ENCODE measurements at regions not wholly inside any gene's neighbourhood (a gene's known extent, or its start where the extent isn't known, plus 50 kb on each side); places are given as distances from the start of the nearest gene placed in this dataset.

GRCh38 chr12:124162151-124163110 is 132.5 kb upstream of the RFLNA start:
- TF ChIP-seq POLR2A (IDR thresholded peaks at IDR 0.05) (no peak), EP300 (IDR thresholded peaks at IDR 0.05) (no peak)
- TF ChIP-seq, protein P1, sequence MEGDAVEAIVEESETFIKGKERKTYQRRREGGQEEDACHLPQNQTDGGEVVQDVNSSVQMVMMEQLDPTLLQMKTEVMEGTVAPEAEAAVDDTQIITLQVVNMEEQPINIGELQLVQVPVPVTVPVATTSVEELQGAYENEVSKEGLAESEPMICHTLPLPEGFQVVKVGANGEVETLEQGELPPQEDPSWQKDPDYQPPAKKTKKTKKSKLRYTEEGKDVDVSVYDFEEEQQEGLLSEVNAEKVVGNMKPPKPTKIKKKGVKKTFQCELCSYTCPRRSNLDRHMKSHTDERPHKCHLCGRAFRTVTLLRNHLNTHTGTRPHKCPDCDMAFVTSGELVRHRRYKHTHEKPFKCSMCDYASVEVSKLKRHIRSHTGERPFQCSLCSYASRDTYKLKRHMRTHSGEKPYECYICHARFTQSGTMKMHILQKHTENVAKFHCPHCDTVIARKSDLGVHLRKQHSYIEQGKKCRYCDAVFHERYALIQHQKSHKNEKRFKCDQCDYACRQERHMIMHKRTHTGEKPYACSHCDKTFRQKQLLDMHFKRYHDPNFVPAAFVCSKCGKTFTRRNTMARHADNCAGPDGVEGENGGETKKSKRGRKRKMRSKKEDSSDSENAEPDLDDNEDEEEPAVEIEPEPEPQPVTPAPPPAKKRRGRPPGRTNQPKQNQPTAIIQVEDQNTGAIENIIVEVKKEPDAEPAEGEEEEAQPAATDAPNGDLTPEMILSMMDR (IDR thresholded peaks at IDR 0.05) = no peak
- H3K27me3 ChIP-seq = no peaks in the 10 kb centered on the region
- peaks cover 0 to 23% (median 0%) of the 10 kb centered on the region in 4 donors for H3K4me1 ChIP-seq
- H3K4me3 ChIP-seq = no peak overlapping the region
- DNase-seq (ENCODE audit: low spot score in 2 of 2) = no peak
- no peaks in the 10 kb centered on the region for H3K9me3 ChIP-seq
- whole genome bisulfite sequencing, 2 donors = 87 to 90% methylated on average over 6 of the region's 6 CpGs
- H3K36me3 ChIP-seq = no peaks in the 10 kb centered on the region
- no peak overlapping the region for H3K27ac ChIP-seq

GRCh38 chr12:124165695-124166094 is 129.2 kb upstream of the RFLNA start:
- H3K27me3 ChIP-seq = no peaks in the 10 kb centered on the region
- peaks cover 0 to 10% (median 0%) of the 10 kb centered on the region in 4 donors for H3K4me1 ChIP-seq
- H3K27ac ChIP-seq = no peak overlapping the region
- no peak for DNase-seq (ENCODE audit: low spot score in 2 of 2)
- no peaks in the 10 kb centered on the region for H3K36me3 ChIP-seq
- 90 to 92% methylated on average over 2 of the region's 2 CpGs for WGBS, 2 donors
- H3K9me3 ChIP-seq = no peaks in the 10 kb centered on the region
- H3K4me3 ChIP-seq = no peak overlapping the region
- TF ChIP-seq EP300 (IDR thresholded peaks at IDR 0.05) = no peak
- TF ChIP-seq, protein P1 (IDR thresholded peaks at IDR 0.05) = no peak
- TF ChIP-seq POLR2A (IDR thresholded peaks at IDR 0.05) = no peak

DNA sequence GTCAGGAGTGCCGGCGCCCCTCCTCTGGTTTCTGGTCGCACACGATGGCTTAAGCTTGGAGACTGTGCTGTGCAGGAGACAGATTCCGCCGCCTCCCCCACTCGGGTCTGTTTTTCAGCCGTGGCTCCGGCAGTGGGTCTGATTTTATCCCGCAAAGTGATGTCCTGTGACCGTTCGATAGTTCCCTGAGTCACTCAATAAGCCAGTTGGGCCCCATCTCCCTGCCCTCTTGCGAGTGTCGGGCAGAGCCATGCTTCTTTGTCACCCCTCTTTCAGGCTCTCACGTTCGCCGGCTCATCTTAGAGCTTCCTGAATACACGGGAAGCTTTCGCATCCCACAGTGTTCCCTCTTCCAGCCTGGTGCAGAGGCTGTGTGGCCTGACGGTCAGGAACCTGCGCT is 127.8 kb upstream of the RFLNA start:
- no peaks in the 10 kb centered on the region for H3K27me3 ChIP-seq
- DNase-seq (ENCODE audit: low spot score in 2 of 2) = no peak
- H3K9me3 ChIP-seq = no peaks in the 10 kb centered on the region
- TF ChIP-seq POLR2A (IDR thresholded peaks at IDR 0.05) (no peak), EP300 (IDR thresholded peaks at IDR 0.05) (no peak)
- TF ChIP-seq, protein P1 (IDR thresholded peaks at IDR 0.05) = no peak
- no peak overlapping the region for H3K4me3 ChIP-seq
- 85 to 91% methylated on average over 21 of the region's 21 CpGs for WGBS, 2 donors
- H3K36me3 ChIP-seq = no peaks in the 10 kb centered on the region
- H3K4me1 ChIP-seq = peaks cover 0 to 7% (median 0%) of the 10 kb centered on the region in 4 donors
- no peak overlapping the region for H3K27ac ChIP-seq

DNA sequence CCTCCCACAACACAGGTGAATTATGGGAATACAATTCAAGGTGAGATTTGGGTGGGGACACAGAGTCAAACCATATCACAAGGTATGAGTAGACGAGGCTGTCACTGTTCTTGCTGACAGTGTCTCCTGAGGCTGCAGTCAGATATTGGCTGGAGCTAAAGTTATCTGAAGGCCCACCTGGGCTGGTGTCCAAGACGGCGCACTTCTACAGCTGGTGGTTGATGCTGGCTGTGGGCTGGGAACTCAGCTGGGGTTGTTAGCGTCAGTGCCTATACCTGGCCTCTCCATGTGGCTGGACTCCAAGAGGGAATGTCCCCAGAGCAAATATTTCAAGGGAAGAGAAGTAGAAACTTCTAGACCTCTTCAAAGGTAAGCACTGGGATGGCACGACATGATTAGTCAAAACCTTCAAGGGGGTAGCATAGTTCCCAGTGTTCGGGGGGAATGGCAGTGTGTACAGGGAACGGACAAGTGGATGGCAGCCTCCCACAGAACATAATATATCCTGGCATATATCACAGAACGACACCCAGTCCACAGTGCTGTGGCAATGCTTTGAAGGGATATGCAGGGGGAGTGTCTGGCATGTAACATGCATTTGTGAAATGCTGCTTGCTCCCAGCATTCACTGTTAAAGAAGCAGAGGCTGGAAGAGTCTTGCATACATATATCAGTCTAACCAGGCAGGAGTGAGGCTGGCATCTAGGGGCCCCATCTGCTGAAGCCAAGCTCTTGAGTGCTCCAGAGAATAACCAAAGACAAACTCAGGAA is 126.7 kb upstream of the RFLNA start:
- H3K27ac ChIP-seq = no peak overlapping the region
- H3K4me3 ChIP-seq = no peak overlapping the region
- no peaks in the 10 kb centered on the region for H3K36me3 ChIP-seq
- TF ChIP-seq, protein P1 (IDR thresholded peaks at IDR 0.05) = no peak
- TF ChIP-seq POLR2A (IDR thresholded peaks at IDR 0.05) = no peak
- no peak for TF ChIP-seq EP300 (IDR thresholded peaks at IDR 0.05)
- H3K4me1 ChIP-seq = peaks cover 0 to 7% (median 0%) of the 10 kb centered on the region in 4 donors
- H3K9me3 ChIP-seq = no peaks in the 10 kb centered on the region
- H3K27me3 ChIP-seq = no peaks in the 10 kb centered on the region
- no peak for DNase-seq (ENCODE audit: low spot score in 2 of 2)
- 85 to 88% methylated on average over 8 of the region's 8 CpGs for WGBS, 2 donors

Measured in tibial nerve (tissue), 4 donors.